WTC11 (cell line): ENCODE measurements at regions not wholly inside any gene's neighbourhood (a gene's known extent, or its start where the extent isn't known, plus 50 kb on each side); places are given as distances from the start of the nearest gene placed in this dataset.

Experiments
- ATAC-seq: fragments of 200-7000 bp; cut with Tn5 transposase; 2 replicates; pipeline ENCODE4 v1.10.0; 2021; ENCODE audit warnings: mild to moderate bottlenecking, moderate library complexity
- CTCF ChIA-PET: fragments of 300-600 bp; sonication (Branson Sonifier 250); formaldehyde crosslinking; loops from one replicate; lab custom pipeline; 2021; ENCODE audit warnings: antibody characterized with exemption; lab: Charles Lee
- POLR2A ChIA-PET: fragments of 350-600 bp; sonication (Branson Sonifier 250); formaldehyde crosslinking; loops from one replicate; lab custom pipeline; 2021; ENCODE audit warnings: antibody characterized with exemption; lab: Charles Lee
- DNase-seq: peaks from one replicate; pipeline ENCODE4 v3.0.0; 2021; ENCODE audit warnings: low spot score
- H3K27ac Mint-ChIP-seq: 2 replicates; pipeline ENCODE4 v1.8.0; 2021; ENCODE audit warnings: mixed read lengths
- H3K27me3 Mint-ChIP-seq: 2 replicates; pipeline ENCODE4 v1.8.0; 2021; ENCODE audit warnings: low read depth, mild to moderate bottlenecking, moderate library complexity, mixed read lengths
- H3K36me3 Mint-ChIP-seq: 2 replicates; pipeline ENCODE4 v1.8.0; 2021; ENCODE audit warnings: mixed read lengths
- H3K4me1 Mint-ChIP-seq: 2 replicates; pipeline ENCODE4 v1.8.0; 2022; ENCODE audit warnings: mixed read lengths
- H3K4me3 Mint-ChIP-seq: 2 replicates; pipeline ENCODE4 v1.8.0; 2021; ENCODE audit warnings: mild to moderate bottlenecking, moderate library complexity, mixed read lengths
- H3K9me3 Mint-ChIP-seq: 2 replicates; pipeline ENCODE4 v1.8.0; 2021; ENCODE audit warnings: mixed read lengths
- AR ChIP-seq: fragments of 250-450 bp; sonication (Bioruptor Pico); IDR thresholded peaks from 2 replicates; pipeline ENCODE4 v1.9.0; 2021; ENCODE audit warnings: mild to moderate bottlenecking
- ATF1 ChIP-seq: sonication (generic); formaldehyde crosslinking; IDR thresholded peaks from 2 replicates; pipeline ENCODE4 v1.8.1; 2023; ENCODE audit warnings: mild to moderate bottlenecking, moderate library complexity, missing genetic modification reagents
- ATF6 ChIP-seq: sonication (generic); formaldehyde crosslinking; IDR thresholded peaks from 2 replicates; pipeline ENCODE4 v1.8.1; 2023; ENCODE audit warnings: mild to moderate bottlenecking, missing genetic modification reagents
- CBFB ChIP-seq: sonication (generic); formaldehyde crosslinking; IDR thresholded peaks from 2 replicates; pipeline ENCODE4 v1.8.1; 2022; ENCODE audit warnings: mild to moderate bottlenecking, low read depth, missing genetic modification reagents
- EMX1 ChIP-seq: fragments of 250-450 bp; sonication (Bioruptor Pico); IDR thresholded peaks from 2 replicates; pipeline ENCODE4 v1.8.0; 2021; ENCODE audit warnings: mild to moderate bottlenecking
- FOXJ3 ChIP-seq: sonication (generic); formaldehyde crosslinking; IDR thresholded peaks from 2 replicates; pipeline ENCODE4 v1.9.0; 2021; ENCODE audit warnings: missing genetic modification reagents, mild to moderate bottlenecking, borderline replicate concordance
- FOXP4 ChIP-seq: sonication (generic); formaldehyde crosslinking; IDR thresholded peaks from 2 replicates; pipeline ENCODE4 v1.8.0; 2022; ENCODE audit warnings: mild to moderate bottlenecking, missing genetic modification reagents
- GABPB1 ChIP-seq: sonication (generic); formaldehyde crosslinking; IDR thresholded peaks from 2 replicates; pipeline ENCODE4 v1.8.1; 2023; ENCODE audit warnings: mild to moderate bottlenecking, missing genetic modification reagents
- GRHL2 ChIP-seq: fragments of 250-450 bp; sonication (Bioruptor Pico); IDR thresholded peaks from 2 replicates; pipeline ENCODE4 v1.8.0; 2022; ENCODE audit warnings: mild to moderate bottlenecking, moderate library complexity; ENCODE audit not compliant: insufficient replicate concordance, severe bottlenecking
- IRF2 ChIP-seq: sonication (generic); formaldehyde crosslinking; IDR thresholded peaks from 2 replicates; pipeline ENCODE4 v1.8.0; 2022; ENCODE audit warnings: low read depth, missing genetic modification reagents, borderline replicate concordance
- MYBL2 ChIP-seq: sonication (generic); formaldehyde crosslinking; IDR thresholded peaks from 2 replicates; pipeline ENCODE4 v1.8.1; 2023; ENCODE audit warnings: mild to moderate bottlenecking, moderate library complexity, missing genetic modification reagents
- NFE2L1 ChIP-seq: sonication (generic); formaldehyde crosslinking; IDR thresholded peaks from 2 replicates; pipeline ENCODE4 v1.8.1; 2023; ENCODE audit warnings: missing genetic modification reagents
- NR1H2 ChIP-seq: sonication (generic); formaldehyde crosslinking; IDR thresholded peaks from 2 replicates; pipeline ENCODE4 v1.9.0; 2021; ENCODE audit warnings: mild to moderate bottlenecking, moderate library complexity, missing genetic modification reagents
- NR3C1 ChIP-seq: sonication (generic); formaldehyde crosslinking; conservative IDR thresholded peaks from 2 replicates; pipeline ENCODE4 v1.8.1; 2023; ENCODE audit warnings: low read depth, mild to moderate bottlenecking, missing genetic modification reagents
- PRDM15 ChIP-seq: sonication (generic); formaldehyde crosslinking; IDR thresholded peaks from 2 replicates; pipeline ENCODE4 v1.8.0; 2022; ENCODE audit warnings: missing genetic modification reagents
- RORB ChIP-seq: fragments of 250-450 bp; sonication (Bioruptor Pico); IDR thresholded peaks from 2 replicates; pipeline ENCODE4 v1.9.0; 2021; ENCODE audit warnings: mild to moderate bottlenecking
- SP1 ChIP-seq: sonication (generic); formaldehyde crosslinking; conservative IDR thresholded peaks from 2 replicates; pipeline ENCODE4 v1.8.1; 2022; ENCODE audit warnings: missing genetic modification reagents
- USF1 ChIP-seq: sonication (generic); formaldehyde crosslinking; IDR thresholded peaks from 2 replicates; pipeline ENCODE4 v1.8.0; 2022; ENCODE audit warnings: mild to moderate bottlenecking, missing genetic modification reagents
- ZBTB21 ChIP-seq: sonication (generic); formaldehyde crosslinking; IDR thresholded peaks from 2 replicates; pipeline ENCODE4 v1.8.1; 2023; ENCODE audit warnings: mild to moderate bottlenecking, missing genetic modification reagents, borderline replicate concordance
- ZNF219 ChIP-seq: sonication (generic); formaldehyde crosslinking; IDR thresholded peaks from 2 replicates; pipeline ENCODE4 v1.8.0; 2023; ENCODE audit warnings: missing genetic modification reagents, mild to moderate bottlenecking, borderline replicate concordance
- ZNF396 ChIP-seq: fragments of 250-450 bp; sonication (Bioruptor Pico); IDR thresholded peaks from 2 replicates; pipeline ENCODE4 v1.8.0; 2021; ENCODE audit warnings: mild to moderate bottlenecking, moderate library complexity, borderline replicate concordance
- ZNF425 ChIP-seq: fragments of 250-450 bp; sonication (Bioruptor Pico); conservative IDR thresholded peaks from 2 replicates; pipeline ENCODE4 v1.9.0; 2021; ENCODE audit warnings: mild to moderate bottlenecking

GRCh38 chr20:22890594-22891300 lies 144.4 kb upstream of the SSTR4 start:
- DNase-seq (no peak), ATAC-seq (no peak)
- H3K4me3 Mint-ChIP-seq, result no peak overlapping the region
- peaks cover 6% of the 10 kb centered on the region; the same call in 1 of the 2 replicates for H3K27me3 Mint-ChIP-seq
- peaks cover 6% of the 10 kb centered on the region for H3K9me3 Mint-ChIP-seq
- H3K36me3 Mint-ChIP-seq, result no peaks in the 10 kb centered on the region
- CTCF ChIA-PET, result interaction anchor here (2.4 kb wide), 1 partner anchor 18 kb away, joined by 6 read pairs; no protein-coding TSS in a partner anchor
- no peak overlapping the region for H3K27ac Mint-ChIP-seq
- POLR2A ChIA-PET, result no interaction called here
- TF ChIP-seq ZBTB21 (CRISPR knock-in tag) (no peak), EMX1 (CRISPR knock-in tag) (no peak), ATF6 (CRISPR knock-in tag) (no peak), PRDM15 (no peak), ZNF219 (CRISPR knock-in tag) (no peak), SP1 (CRISPR knock-in tag) (no peak), ZNF396 (CRISPR knock-in tag) (no peak), IRF2 (CRISPR knock-in tag) (no peak), CBFB (CRISPR knock-in tag) (no peak), MYBL2 (CRISPR knock-in tag) (no peak)
- H3K4me1 Mint-ChIP-seq, result no peaks in the 10 kb centered on the region

- no peak overlapping the region for H3K27ac Mint-ChIP-seq
- CTCF ChIA-PET, result no interaction called here
- H3K27me3 Mint-ChIP-seq, result no peaks in the 10 kb centered on the region
- POLR2A ChIA-PET, result no interaction called here
- ATAC-seq (no peak), DNase-seq (no peak)
- H3K36me3 Mint-ChIP-seq, result no peaks in the 10 kb centered on the region
- peaks cover 36% of the 10 kb centered on the region for H3K9me3 Mint-ChIP-seq
- no peak overlapping the region for H3K4me3 Mint-ChIP-seq
- no peaks in the 10 kb centered on the region for H3K4me1 Mint-ChIP-seq
- TF ChIP-seq GABPB1 (CRISPR knock-in tag), result no peak
- TF ChIP-seq FOXJ3 (CRISPR knock-in tag), result no peak
- TF ChIP-seq NR1H2, result no peak
- no peak for TF ChIP-seq GRHL2
- no peak for TF ChIP-seq ZNF425 (CRISPR knock-in tag)
- TF ChIP-seq RORB (CRISPR knock-in tag), result no peak
- TF ChIP-seq ATF1 (CRISPR knock-in tag), result no peak
- no peak for TF ChIP-seq NR3C1 (CRISPR knock-in tag)
- no peak for TF ChIP-seq FOXP4 (CRISPR knock-in tag)
- TF ChIP-seq NFE2L1, result no peak
- TF ChIP-seq AR (CRISPR knock-in tag), result no peak
- TF ChIP-seq USF1 (CRISPR knock-in tag), result no peak
- TF ChIP-seq EMX1 (CRISPR knock-in tag), result no peak
These were observed 133.9 kb upstream of the SSTR4 start for GRCh38 chr20:22901164-22901563.
